OCI-LY1 (cell line): ENCODE measurements at regions not wholly inside any gene's neighbourhood (a gene's known extent, or its start where the extent isn't known, plus 50 kb on each side); places are given as distances from the start of the nearest gene placed in this dataset.

ENCODE experiments used
- CTCF ChIP-seq: fragments of 200-600 bp; sonication (generic), shearing (Covaris generic); IDR thresholded peaks from 2 replicates; pipeline ENCODE4 v1.5.1; 2017; ENCODE audit warnings: mild to moderate bottlenecking, antibody characterized with exemption, low read length, moderate library complexity, mixed read lengths
- EZH2 ChIP-seq: fragments of 200-600 bp; sonication (generic), shearing (Covaris generic); IDR thresholded peaks from 2 replicates; pipeline ENCODE4 v1.8.0; 2017; ENCODE audit warnings: borderline replicate concordance, mixed run types, mild to moderate bottlenecking, antibody characterized with exemption, low read length, moderate library complexity, mixed read lengths

- no peak for TF ChIP-seq EZH2
- TF ChIP-seq CTCF = no peak
Observed at GRCh38 chr1:114251573-114251939, 97.9 kb upstream of the SYT6 start.
